H1 (cell line): ENCODE measurements at regions not wholly inside any gene's neighbourhood (a gene's known extent, or its start where the extent isn't known, plus 50 kb on each side); places are given as distances from the start of the nearest gene placed in this dataset.

Source experiments
- CHD7 ChIP-seq: fragments of 300-600 bp; sonication (generic); IDR thresholded peaks from 2 replicates; pipeline ENCODE4 v1.7.1; 2012; ENCODE audit warnings: low read length, moderate library complexity, mild to moderate bottlenecking, inconsistent platforms; ENCODE audit not compliant: insufficient replicate concordance
- EZH2 ChIP-seq: fragments of 200-600 bp; sonication (generic); IDR thresholded peaks from 2 replicates; pipeline ENCODE4 v1.7.1; 2012; ENCODE audit warnings: low read depth, mild to moderate bottlenecking, moderate library complexity, low read length, inconsistent platforms; ENCODE audit not compliant: severe bottlenecking

- no peak for TF ChIP-seq CHD7
- no peak for TF ChIP-seq EZH2
Measured at GRCh38 chr20:48364055-48364454, 463.7 kb downstream of the PREX1 start (continued).
